Erythroblast (primary cell): ENCODE measurements at regions not wholly inside any gene's neighbourhood (a gene's known extent, or its start where the extent isn't known, plus 50 kb on each side); places are given as distances from the start of the nearest gene placed in this dataset.

Source experiments
- GATA1 ChIP-seq: IDR thresholded peaks from 2 replicates; pipeline ENCODE4 v1.6.1; 2011; ENCODE audit warnings: low read depth, mild to moderate bottlenecking, control low read depth, low read length, moderate library complexity
- POLR2A ChIP-seq: IDR thresholded peaks from 2 replicates; pipeline ENCODE4 v1.6.1; 2011; ENCODE audit warnings: mild to moderate bottlenecking, low read length

DNA sequence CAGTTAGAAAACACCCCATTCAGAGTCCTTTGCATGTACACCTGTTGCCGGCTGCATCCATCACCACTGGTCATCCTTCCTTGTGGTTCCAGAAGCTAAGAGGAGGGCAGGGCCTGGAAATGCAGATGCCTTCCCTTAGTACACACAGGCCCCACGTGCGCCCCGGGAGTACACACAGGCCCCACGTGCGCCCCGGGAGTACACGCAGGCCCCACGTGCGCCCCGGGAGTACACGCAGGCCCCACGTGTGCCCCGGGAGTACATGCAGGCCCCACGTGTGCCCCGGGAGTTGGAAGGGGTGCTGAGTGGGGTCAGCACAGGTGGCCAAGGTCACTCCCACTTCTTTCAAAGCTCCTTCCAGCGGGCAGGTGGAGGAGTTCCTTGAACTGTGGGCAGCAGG lies 1141.9 kb downstream of the BRD1 start:
- no peak for TF ChIP-seq POLR2A
- TF ChIP-seq GATA1: no peak
